RWPE1 (cell line): ENCODE measurements at regions not wholly inside any gene's neighbourhood (a gene's known extent, or its start where the extent isn't known, plus 50 kb on each side); places are given as distances from the start of the nearest gene placed in this dataset.

Experiments
- CTCF ChIA-PET: fragments of 350-600 bp; sonication (Branson Sonifier 250); formaldehyde crosslinking; extraction: SDS; loops from one replicate; lab custom pipeline; 2021; lab: Yijun Ruan, JAX
- POLR2A ChIA-PET: fragments of 400-600 bp; formaldehyde crosslinking; extraction: SDS; loops from one replicate; lab custom pipeline; 2020; ENCODE audit warnings: antibody characterized with exemption; ENCODE audit not compliant: low non-redundant PET; lab: Yijun Ruan, JAX
- DNase-seq: peaks from one replicate; pipeline ENCODE4 v3.0.0; 2012; ENCODE audit warnings: low spot score
- H3K27ac ChIP-seq: fragments of 450-650 bp; 2 replicates; pipeline ENCODE4 v1.5.1; 2017
- TF ChIP-seq, protein P1 (sequence below): fragments of 450-650 bp; conservative IDR thresholded peaks from 2 replicates; pipeline ENCODE4 v1.5.1; 2017; ENCODE audit warnings: low read depth, mild to moderate bottlenecking

GRCh38 chr15:66842710-66843441, 140.8 kb downstream of the SMAD6 start:
- ChIA-PET CTCF (interaction anchor here (0.7 to 1.0 kb wide), 3 partner anchors 12 to 322 kb away, joined by 3 to 4 read pairs (median 3); no protein-coding TSS in a partner anchor), POLR2A (interaction anchor here (0.6 to 0.8 kb wide), 2 partner anchors 9 to 161 kb away, joined by 4 read pairs; no protein-coding TSS in a partner anchor)
- TF ChIP-seq, protein P1, sequence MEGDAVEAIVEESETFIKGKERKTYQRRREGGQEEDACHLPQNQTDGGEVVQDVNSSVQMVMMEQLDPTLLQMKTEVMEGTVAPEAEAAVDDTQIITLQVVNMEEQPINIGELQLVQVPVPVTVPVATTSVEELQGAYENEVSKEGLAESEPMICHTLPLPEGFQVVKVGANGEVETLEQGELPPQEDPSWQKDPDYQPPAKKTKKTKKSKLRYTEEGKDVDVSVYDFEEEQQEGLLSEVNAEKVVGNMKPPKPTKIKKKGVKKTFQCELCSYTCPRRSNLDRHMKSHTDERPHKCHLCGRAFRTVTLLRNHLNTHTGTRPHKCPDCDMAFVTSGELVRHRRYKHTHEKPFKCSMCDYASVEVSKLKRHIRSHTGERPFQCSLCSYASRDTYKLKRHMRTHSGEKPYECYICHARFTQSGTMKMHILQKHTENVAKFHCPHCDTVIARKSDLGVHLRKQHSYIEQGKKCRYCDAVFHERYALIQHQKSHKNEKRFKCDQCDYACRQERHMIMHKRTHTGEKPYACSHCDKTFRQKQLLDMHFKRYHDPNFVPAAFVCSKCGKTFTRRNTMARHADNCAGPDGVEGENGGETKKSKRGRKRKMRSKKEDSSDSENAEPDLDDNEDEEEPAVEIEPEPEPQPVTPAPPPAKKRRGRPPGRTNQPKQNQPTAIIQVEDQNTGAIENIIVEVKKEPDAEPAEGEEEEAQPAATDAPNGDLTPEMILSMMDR, result no peak
- peak; percentile 50 for DNase-seq
- peak overlapping the region; percentile 89 for H3K27ac ChIP-seq

GRCh38 chr15:66843581-66843980, 141.5 kb downstream of the SMAD6 start:
- POLR2A ChIA-PET, result no interaction called here

GRCh38 chr15:66844041-66844746, 142.2 kb downstream of the SMAD6 start:
- POLR2A ChIA-PET, result no interaction called here
- TF ChIP-seq, protein P1, result no peak
- DNase-seq, result no peak
- CTCF ChIA-PET, result interaction anchor here (0.9 kb wide), 1 partner anchor 146 kb away, joined by 3 read pairs; no protein-coding TSS in a partner anchor
- peak overlapping the region; percentile 89 for H3K27ac ChIP-seq

More at GRCh38 chr15:66843581-66843980, 141.5 kb downstream of the SMAD6 start:
- no peak for DNase-seq
- CTCF ChIA-PET, result no interaction called here
- TF ChIP-seq, protein P1, result no peak
- H3K27ac ChIP-seq, result peak overlapping the region; percentile 89

DNA sequence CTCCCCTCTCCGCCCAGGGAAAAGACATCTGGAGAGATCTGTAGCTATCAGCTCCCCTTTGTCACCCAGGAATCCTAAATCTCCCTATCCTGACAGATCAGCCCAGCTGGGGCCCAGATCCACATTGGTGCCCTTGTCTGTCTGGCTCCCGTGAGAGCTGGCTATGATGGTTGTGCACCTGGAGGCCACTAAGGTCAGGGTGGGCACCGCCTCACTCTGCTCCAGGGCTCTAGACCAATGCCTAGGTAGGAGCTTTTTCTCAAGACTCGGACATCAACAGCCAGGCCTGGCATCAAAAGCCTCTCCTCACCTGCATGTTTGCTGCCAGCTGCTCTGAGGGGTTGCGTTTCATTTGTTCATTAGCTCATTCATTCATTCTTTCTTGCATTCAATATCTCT, 142.7 kb downstream of the SMAD6 start:
- TF ChIP-seq, protein P1, result no peak
- CTCF ChIA-PET, result interaction anchor here (0.9 kb wide), 1 partner anchor 146 kb away, joined by 3 read pairs; no protein-coding TSS in a partner anchor
- POLR2A ChIA-PET, result no interaction called here
- no peak overlapping the region for H3K27ac ChIP-seq
- no peak for DNase-seq

DNA sequence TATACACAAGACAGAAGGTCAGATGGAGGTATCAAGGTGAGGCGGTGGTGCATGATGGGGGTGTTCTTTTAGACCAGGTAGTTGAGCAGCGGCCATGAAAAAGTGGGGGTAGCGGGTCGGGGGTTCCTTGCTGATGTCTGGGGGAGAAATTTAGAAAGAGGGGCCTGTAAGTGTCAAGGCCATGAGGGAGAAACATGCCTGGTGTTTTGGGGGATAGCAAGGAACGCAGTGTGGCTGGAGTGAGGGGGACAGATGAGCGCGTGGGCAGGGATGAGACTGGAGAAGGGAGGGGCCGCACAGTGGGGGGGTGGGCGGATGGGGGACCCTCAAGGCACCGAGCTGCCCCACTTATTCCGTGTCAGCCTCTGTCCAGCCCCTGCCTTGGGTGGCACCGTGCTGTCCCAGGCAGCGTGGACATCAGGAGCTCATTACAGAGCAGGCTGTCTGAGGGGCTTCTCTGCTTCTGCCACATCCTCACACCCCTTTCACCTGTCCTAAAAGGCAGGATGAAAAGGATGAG, 143.3 kb downstream of the SMAD6 start:
- H3K27ac ChIP-seq, result no peak overlapping the region
- TF ChIP-seq, protein P1, result no peak
- ChIA-PET CTCF (no interaction called here), POLR2A (no interaction called here)
- DNase-seq, result no peak

- POLR2A ChIA-PET, result no interaction called here
- H3K27ac ChIP-seq, result no peak overlapping the region
- CTCF ChIA-PET, result interaction anchor here (0.5 kb wide), 1 partner anchor 109 kb away, joined by 3 read pairs; no protein-coding TSS in a partner anchor
- DNase-seq, result no peak
- TF ChIP-seq, protein P1, result no peak
Observed at GRCh38 chr15:66846031-66846430, 144.0 kb downstream of the SMAD6 start.
